Thyroid gland (tissue), 4 donors: ENCODE measurements at regions not wholly inside any gene's neighbourhood (a gene's known extent, or its start where the extent isn't known, plus 50 kb on each side); places are given as distances from the start of the nearest gene placed in this dataset.

Source experiments
- DNase-seq, 2 donors: peaks; one replicate each; pipeline ENCODE4 v3.0.0-alpha.2; 2019
- H3K27ac ChIP-seq, 3 donors: fragments of 200-600 bp; sonication (generic); 1 replicate in 2 of 3; 2 replicates in 1 of 3; pipeline ENCODE4 v1.5.1; 2016 to 2019; ENCODE audit warnings: mild to moderate bottlenecking in 1 of 3, moderate library complexity in 1 of 3
- H3K27me3 ChIP-seq: fragments of 200-600 bp; sonication (generic); one replicate; pipeline ENCODE4 v1.5.1; 2019
- H3K36me3 ChIP-seq, 2 donors: fragments of 200-600 bp; sonication (generic); one replicate each; pipeline ENCODE4 v1.5.1; 2016 to 2019
- H3K4me1 ChIP-seq, 2 donors: fragments of 200-600 bp; sonication (generic); one replicate each; pipeline ENCODE4 v1.5.1; 2017 to 2019
- H3K4me3 ChIP-seq, 3 donors: fragments of 200-600 bp; sonication (generic); replicated peaks in 1 of 3; 1 replicate in 2 of 3; 2 replicates in 1 of 3; pipeline ENCODE4 v1.5.1; 2016; ENCODE audit warnings: mild to moderate bottlenecking in 1 of 3
- H3K9me3 ChIP-seq: fragments of 200-600 bp; sonication (generic); one replicate; pipeline ENCODE4 v1.5.1; 2017
- CTCF ChIP-seq, 6 experiments: fragments of 200-600 bp in 3 of 6; fragments of 450-650 bp in 3 of 6; sonication (generic) in 3 of 6; IDR thresholded peaks; one replicate each; pipeline ENCODE4 v1.5.1; 2016 to 2019; ENCODE audit warnings: antibody characterized with exemption in 6 of 6, mild to moderate bottlenecking in 2 of 6, inconsistent platforms in 1 of 6, moderate library complexity in 1 of 6
- POLR2A ChIP-seq, 2 donors: fragments of 450-650 bp; IDR thresholded peaks; one replicate each; pipeline ENCODE4 v1.6.1; 2017; ENCODE audit warnings: antibody characterized with exemption in 2 of 2, mild to moderate bottlenecking in 2 of 2, moderate library complexity in 1 of 2
- WGBS, 2 donors: methylation state at CpG; one replicate each; pipeline ENCODE4 v1.1.5; 2017; 5-methylcytosine and 5-hydroxymethylcytosine counted together
- intact Hi-C: fragments of 100-400 bp; cut with DNase I; formaldehyde crosslinking; loops from one replicate; pipeline ENCODE4 v1.15.1; 2023

GRCh38 chr13:40275636-40276035, 390.8 kb downstream of the FOXO1 start:
- no peak for DNase-seq
- Histone ChIP-seq H3K4me3 (no peak overlapping the region), H3K27me3 (no peaks in the 10 kb centered on the region), H3K9me3 (no peaks in the 10 kb centered on the region), H3K36me3 (no peaks in the 10 kb centered on the region), H3K4me1 (peaks cover 18 to 23% of the 10 kb centered on the region in 2 donors), H3K27ac (no peak overlapping the region)
- intact Hi-C loops = no loop called here
- TF ChIP-seq POLR2A (IDR thresholded peaks at IDR 0.05) (no peak), CTCF (IDR thresholded peaks at IDR 0.05) (no peak)
- 94 to 96% methylated on average over 3 of the region's 3 CpGs for WGBS, 2 donors

GRCh38 chr13:40283666-40284065, 382.8 kb downstream of the FOXO1 start:
- intact Hi-C loops = no loop called here
- H3K4me1 ChIP-seq = no peaks in the 10 kb centered on the region
- H3K27me3 ChIP-seq = no peaks in the 10 kb centered on the region
- DNase-seq = no peak
- whole genome bisulfite sequencing, 2 donors = 87 to 93% methylated on average over 3 of the region's 3 CpGs
- no peak overlapping the region for H3K27ac ChIP-seq
- H3K36me3 ChIP-seq = no peaks in the 10 kb centered on the region
- TF ChIP-seq POLR2A (IDR thresholded peaks at IDR 0.05) (no peak), CTCF (IDR thresholded peaks at IDR 0.05) (no peak)
- H3K9me3 ChIP-seq = no peaks in the 10 kb centered on the region
- no peak overlapping the region for H3K4me3 ChIP-seq

DNA sequence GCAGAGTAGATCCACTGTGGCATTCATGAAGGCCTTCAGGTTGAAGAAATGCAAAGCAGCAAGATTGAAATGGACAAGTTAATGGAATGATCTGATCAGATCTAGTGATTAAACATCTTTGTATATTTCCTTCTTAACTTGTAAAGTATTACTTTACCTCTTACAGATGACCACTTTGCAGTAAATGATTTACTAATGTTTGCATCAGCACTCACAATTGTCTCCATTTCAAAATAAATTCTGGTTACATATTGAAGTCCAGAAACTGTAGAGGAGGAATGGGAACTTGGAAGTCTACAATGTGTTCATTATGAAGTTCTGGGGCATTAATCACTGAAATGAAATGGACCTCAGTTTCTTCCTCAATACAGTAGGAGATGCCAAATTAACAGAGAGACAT, 380.8 kb downstream of the FOXO1 start:
- Histone ChIP-seq H3K27me3 (no peaks in the 10 kb centered on the region), H3K27ac (no peak overlapping the region), H3K4me1 (no peaks in the 10 kb centered on the region), H3K9me3 (no peaks in the 10 kb centered on the region), H3K4me3 (no peak overlapping the region), H3K36me3 (no peaks in the 10 kb centered on the region)
- TF ChIP-seq CTCF (IDR thresholded peaks at IDR 0.05) (no peak), POLR2A (IDR thresholded peaks at IDR 0.05) (no peak)
- intact Hi-C loops = no loop called here
- DNase-seq = no peak

DNA sequence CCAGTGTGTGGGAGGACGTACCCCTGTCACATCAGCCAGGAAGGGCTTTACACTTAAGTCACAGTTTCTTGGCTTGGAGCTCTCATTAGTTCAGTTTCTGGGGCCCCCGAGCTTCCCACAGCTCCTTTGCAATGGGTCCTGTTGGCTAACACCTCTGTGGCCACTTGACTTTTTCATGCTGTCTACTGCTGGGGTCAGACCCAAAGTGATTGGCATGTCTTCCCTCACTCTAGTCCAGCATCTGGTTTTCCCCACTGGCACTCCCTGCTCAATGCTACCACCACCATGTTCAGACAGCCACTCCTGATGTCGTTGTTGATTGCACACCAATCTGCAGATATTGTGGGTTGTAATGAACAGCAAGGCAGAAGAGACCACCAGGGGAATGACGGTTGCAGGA, 379.0 kb downstream of the FOXO1 start:
- Histone ChIP-seq H3K9me3 (no peaks in the 10 kb centered on the region), H3K27me3 (no peaks in the 10 kb centered on the region), H3K4me1 (no peaks in the 10 kb centered on the region), H3K4me3 (no peak overlapping the region), H3K36me3 (no peaks in the 10 kb centered on the region), H3K27ac (no peak overlapping the region)
- intact Hi-C loops = no loop called here
- DNase-seq = no peak
- 90 to 91% methylated on average over 4 of the region's 4 CpGs for WGBS, 2 donors
- TF ChIP-seq POLR2A (IDR thresholded peaks at IDR 0.05) = no peak
- no peak for TF ChIP-seq CTCF (IDR thresholded peaks at IDR 0.05)

DNA sequence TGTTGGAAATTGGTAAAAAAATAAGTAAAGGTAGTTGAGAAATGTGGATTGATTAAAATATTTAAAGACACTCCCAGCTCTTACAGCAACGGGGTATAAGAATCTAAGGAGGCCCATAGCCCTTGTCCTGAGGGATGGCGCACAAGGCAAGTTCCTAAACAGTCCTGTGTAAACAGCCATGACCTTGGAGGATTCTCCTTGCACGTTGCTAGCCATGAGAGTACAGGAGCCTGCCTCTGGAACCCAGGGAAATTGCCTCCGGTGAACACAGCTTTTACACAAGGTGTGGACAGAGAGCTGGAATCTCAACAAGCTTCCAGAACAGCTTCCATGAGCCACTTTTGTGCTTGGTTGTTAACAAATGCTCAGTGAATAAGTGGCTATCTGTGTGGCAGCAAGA, 378.2 kb downstream of the FOXO1 start:
- Histone ChIP-seq H3K27ac (no peak overlapping the region), H3K9me3 (no peaks in the 10 kb centered on the region), H3K27me3 (no peaks in the 10 kb centered on the region), H3K36me3 (no peaks in the 10 kb centered on the region), H3K4me3 (no peak overlapping the region), H3K4me1 (no peaks in the 10 kb centered on the region)
- TF ChIP-seq POLR2A (IDR thresholded peaks at IDR 0.05) (no peak), CTCF (IDR thresholded peaks at IDR 0.05) (no peak)
- WGBS, 2 donors = 64% methylated on average over 4 of the region's 4 CpGs
- peak; percentile 4 to 9 for DNase-seq
- intact Hi-C loops = no loop called here
